NCI-H2107 treated with DMSO at 0.1 percent for 48 hours (cell line): ENCODE measurements at regions not wholly inside any gene's neighbourhood (a gene's known extent, or its start where the extent isn't known, plus 50 kb on each side); places are given as distances from the start of the nearest gene placed in this dataset.

Experiments
- DNase-seq: peaks from one replicate; lab custom pipeline; 2025; ENCODE audit not compliant: unreplicated experiment; lab: John Stamatoyannopoulos, UW

GRCh38 chr9:80596579-80596978 lies 1024.8 kb downstream of the TLE4 start:
- DNase-seq = no peak

GRCh38 chr9:80595192-80595591 lies 1023.4 kb downstream of the TLE4 start:
- DNase-seq = no peak

DNA sequence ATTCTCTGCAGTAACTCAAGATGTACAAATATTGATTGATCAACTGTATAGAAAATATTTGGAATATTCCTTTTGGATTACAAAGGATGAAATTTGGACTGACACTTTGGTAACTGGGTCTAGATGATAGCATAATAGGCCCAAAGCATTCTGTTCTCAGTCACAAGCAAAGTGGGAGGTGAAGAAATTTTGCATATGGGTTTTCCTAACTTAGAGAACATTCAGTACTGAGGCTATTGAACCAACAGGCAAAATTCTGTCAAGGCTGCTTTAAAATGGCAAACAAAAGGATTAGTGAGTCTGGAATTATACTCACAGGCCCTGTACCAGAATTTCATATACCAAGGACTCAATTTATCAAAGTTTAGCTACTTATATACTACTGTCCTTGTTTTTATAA lies 1020.6 kb downstream of the TLE4 start:
- no peak for DNase-seq

GRCh38 chr9:80586786-80587330 lies 1015.1 kb downstream of the TLE4 start:
- no peak for DNase-seq

GRCh38 chr9:80571953-80572352 lies 1000.2 kb downstream of the TLE4 start:
- DNase-seq = no peak

DNA sequence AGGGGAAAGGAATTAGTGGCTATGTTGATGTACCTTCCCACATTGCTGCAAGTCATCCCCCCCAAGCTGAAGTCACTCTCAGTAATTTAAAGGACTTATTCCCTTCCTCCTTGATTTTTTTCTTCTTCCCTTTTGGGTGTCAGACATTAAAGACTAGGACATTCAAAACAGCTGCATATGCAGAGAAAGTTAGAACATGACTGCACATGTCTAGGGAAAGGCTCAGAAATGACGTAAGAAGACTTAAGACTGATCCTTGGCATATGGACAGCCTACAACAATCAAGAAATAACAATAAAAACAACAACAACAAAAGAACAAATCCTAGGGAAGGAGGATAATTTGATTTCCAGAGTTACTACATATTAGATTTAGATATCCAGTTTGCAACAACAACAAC lies 997.5 kb downstream of the TLE4 start:
- no peak for DNase-seq

DNA sequence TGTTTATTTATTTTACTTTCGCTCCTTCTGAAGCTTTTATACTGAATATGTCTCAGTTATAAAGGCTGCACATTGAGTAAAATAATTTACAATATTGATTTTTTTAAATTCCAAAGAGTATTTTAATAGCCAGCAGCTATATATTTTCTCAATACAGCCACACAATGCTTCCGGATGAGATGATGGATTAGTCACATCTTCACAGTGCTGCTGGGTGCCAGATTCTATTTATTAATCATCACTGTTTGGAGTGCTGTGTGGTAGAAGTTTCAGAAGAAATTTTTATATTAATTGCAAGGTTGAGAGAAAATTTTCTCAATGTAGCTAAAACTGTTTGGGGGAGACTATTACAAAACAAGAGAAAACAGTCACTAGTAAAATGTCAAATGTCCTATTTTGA lies 989.8 kb downstream of the TLE4 start:
- DNase-seq = no peak

DNA sequence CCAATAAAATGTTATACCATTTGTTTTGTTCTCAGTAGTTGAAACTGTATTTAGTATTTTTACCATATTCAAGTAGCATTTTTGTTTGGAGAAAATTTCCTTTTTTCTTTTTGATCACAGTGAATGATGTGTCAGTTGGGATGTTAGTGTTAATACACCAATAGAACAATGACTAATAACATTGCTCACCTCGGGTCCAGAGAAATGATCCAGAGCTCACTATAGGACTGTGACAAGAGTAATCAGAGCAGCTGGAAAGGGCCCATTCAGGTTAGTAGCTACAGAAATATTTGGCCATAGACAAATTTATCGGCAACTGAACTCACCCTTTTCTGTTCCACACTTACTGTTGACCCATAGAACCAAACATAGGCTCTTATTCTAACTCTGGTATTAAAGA lies 989.2 kb downstream of the TLE4 start:
- DNase-seq = no peak

DNA sequence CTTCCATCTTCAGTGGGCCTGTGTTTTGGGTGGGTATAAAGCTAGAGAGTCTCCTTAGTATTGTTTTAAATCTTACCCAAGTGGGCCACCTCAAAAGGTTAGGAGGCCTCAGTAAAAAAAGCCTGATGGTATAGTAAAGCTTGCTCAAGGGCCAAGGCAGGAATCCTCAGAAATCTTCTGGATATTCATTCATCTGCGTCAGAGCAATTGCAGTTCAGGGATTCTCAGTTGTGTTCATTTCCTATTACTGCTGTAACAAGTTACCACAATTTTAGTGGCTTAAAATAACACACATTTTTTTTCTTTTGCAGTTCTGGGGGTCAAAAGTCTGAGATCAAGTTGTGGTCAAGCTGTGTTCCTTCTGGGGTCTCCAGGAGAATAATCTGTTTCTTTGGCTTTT lies 985.5 kb downstream of the TLE4 start:
- no peak for DNase-seq

DNA sequence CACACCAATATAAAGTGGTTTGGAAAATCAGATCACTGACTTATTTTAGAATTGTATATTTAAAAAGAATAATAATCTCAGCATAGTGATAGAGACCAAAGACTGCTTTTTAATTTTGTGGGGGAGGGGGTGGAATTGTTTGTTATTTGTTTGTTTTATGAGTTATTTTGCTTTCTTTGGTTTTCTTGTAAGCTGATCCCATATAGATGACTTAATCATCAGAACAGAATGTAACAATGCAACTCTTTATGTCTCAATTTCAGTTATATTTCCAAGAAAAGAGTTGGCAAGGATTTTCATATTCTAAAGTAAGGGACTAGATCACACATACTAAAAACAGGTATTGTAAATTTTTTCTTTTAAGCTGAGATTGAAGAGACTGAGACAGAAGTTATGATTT lies 984.9 kb downstream of the TLE4 start:
- no peak for DNase-seq

DNA sequence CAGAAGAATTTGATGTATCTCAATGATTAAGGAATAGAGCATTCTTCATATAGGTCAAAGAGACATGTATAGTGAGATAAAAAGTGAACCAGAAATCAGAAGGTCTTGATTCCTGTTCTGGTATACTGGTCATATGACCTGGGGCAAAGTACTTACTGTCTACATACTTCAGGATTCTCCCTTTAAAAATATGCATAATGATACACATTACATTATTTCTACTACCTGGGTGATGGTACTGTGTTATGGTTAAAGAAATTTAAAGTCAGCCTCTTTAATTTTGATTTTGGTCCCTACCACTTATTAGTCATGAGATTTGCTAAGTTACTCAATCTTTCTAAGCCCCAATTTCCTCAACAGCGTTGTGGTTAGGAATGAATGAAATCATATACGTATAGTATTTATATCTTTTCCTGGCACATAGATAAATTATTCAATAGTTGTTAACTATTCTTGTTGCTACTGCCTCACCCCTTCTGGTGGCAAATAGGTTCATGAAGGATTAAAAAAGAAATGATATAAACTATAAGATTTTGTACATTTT lies 984.1 kb downstream of the TLE4 start:
- DNase-seq = no peak

DNA sequence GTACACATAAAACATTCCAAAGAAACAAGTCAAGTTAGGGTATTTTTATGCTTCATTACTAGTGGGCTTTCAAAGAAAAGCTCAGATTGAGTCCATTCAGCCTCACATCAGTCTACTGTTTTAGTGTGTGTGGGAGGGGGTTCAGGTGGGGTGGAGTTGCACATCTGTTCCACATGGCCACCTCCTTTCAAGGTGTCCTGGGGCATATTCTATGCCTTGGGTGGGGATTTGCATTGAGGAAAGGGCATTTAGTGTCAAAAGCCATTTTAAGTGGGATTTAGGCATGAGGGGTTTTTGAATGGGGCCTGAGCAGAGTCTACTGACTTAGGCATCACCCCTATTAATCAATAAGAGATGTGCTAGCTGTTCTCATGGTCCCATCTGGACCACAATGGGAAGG lies 983.1 kb downstream of the TLE4 start:
- no peak for DNase-seq

- no peak for DNase-seq
These were observed 982.5 kb downstream of the TLE4 start for GRCh38 chr9:80554301-80554700.

DNA sequence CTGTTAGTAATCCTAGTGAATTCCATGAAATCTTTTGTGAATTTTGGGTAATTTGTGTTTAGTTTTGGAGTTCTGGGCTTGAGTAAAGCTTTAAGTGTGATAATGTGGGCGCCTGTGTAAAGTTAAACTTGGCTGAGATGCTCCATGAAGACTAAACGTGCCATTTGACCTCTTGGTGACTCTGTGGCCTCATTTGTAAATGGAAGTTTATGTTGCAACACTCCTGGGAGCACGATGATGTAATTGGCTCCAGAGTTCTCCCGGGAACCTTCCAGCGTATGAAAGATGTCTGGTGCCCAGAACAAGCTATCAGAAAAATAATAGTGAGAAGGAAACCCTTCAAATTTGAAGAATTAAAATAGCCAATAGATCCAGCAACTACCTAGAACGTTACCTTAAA lies 981.2 kb downstream of the TLE4 start:
- no peak for DNase-seq

DNA sequence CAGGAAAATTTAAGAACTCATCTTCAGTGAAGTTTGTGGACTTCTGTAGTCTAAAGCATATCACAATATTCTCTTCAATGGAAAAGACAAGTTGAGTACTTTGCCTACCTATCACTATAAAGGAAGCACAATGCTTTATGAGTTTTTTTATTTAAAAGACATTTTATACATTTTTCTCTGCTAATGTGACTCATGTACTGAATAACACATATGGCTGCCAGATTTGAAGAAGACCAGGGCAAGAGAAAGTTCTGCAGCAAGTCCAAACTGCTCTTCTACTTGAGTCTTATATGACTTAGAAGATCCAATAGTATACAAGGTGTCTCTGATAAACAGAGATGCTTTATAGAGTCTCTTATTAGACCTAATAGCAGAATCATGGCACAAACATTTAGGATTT lies 978.4 kb downstream of the TLE4 start:
- no peak for DNase-seq

DNA sequence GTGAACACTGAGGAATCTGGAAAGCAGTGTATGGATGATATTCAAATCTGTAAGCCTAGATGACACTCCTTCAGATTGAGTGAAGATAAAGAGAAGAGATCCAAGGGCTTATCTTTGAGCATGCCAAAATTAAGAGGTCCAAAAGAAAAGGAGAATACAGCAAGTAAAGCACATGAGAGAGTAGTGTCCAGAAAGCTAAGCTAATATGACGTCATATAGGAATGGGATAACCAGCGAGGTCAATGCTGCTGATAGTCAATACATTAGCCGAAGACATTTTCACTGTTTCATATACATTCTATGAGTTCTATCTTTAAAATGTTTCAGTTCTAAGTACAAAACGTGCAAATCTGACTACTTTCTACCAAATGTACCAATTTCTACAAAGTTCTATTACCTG lies 975.8 kb downstream of the TLE4 start:
- no peak for DNase-seq

DNA sequence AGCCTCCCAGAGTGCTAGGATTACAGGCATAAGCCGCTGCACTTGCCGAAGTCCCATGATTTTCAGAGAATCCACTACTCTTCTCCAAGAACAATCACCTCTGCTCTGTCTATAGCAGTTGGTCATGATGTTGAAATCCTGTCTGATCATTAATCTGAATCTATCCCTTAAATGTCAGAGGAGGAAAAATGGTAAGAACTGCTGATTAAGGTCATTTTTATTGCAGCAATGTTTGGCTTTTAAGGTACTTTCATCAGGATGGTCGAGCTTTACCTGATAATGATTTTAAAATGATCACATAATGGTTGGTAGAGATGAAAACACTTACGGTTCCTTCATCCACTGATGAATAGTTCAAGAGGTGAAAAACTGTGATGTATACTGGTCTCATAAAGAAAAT lies 968.6 kb downstream of the TLE4 start:
- no peak for DNase-seq

DNA sequence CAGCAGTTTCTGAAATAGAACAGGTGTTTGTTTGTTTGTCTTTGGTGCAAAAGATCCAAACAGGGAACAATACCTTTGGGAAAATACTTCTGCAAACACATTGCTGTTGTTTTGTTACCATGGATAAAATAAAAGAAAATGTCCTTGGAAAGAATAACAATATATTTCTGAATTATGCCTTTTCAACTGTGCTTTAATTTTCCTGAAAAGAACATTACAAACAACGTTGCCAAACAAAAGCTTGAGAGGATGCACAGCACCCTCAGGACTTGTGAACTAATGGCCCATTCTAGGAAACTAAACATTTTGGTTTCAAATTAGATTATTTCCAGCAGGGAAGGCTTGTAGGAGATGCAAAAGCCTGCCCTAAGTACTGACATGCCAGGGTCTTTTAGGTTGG lies 967.2 kb downstream of the TLE4 start:
- no peak for DNase-seq

- DNase-seq = no peak
These were observed 950.7 kb downstream of the TLE4 start for GRCh38 chr9:80522465-80522864.

- DNase-seq = no peak
These were observed 949.4 kb downstream of the TLE4 start for GRCh38 chr9:80521151-80521550.

- DNase-seq = no peak
These were observed 948.5 kb downstream of the TLE4 start for GRCh38 chr9:80520231-80520630.

- no peak for DNase-seq
These were observed 946.7 kb downstream of the TLE4 start for GRCh38 chr9:80518441-80518840.

GRCh38 chr9:80516679-80517078 lies 944.9 kb downstream of the TLE4 start:
- no peak for DNase-seq

- DNase-seq = no peak
These were observed 937.6 kb downstream of the TLE4 start for GRCh38 chr9:80509358-80509757.
